ENCODE measurements at regions not wholly inside any gene's neighbourhood (a gene's known extent, or its start where the extent isn't known, plus 50 kb on each side); places are given as distances from the start of the nearest gene placed in this dataset.

DNA sequence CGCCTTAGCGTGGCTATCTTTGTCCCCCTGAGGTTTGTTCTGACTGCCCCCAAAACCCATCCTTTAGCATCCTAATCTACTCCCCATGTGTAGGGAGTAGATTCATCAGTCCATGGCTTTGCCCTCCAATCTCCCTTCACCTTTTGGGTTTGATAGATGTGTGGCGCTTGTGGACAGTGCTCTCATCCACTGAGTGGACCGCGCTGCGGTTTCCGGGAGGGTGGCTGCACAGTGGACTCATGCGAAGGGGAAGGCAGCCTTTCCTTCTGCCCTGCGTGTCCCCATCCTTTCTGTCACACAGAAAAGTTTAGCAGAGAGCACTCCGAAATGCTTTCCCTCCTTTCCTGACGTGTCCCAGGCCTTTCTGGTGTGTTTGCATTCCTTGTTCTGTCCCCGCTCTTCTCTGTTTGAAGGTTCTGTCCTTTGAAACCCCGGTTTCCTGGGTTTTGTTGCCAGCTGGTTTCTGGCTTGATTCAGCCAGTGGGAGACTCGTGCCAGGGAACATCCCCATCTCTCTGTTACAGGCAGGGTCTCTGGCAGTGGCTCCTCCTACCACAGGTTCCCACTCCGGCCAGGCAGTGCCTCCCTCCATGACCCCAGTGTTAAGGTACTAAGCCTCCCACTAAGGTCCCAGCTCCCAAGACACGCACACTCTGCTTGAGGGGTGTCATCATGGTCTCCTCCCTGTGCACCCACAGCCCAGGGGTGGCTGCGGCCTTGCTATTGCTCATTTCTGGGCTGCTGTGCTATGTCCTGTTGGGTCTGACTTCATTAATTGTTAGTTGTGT lies 547.7 kb upstream of the DPP6 start:
- no peaks in the 10 kb centered on the region for H3K9me3 ChIP-seq
- intact Hi-C loops (cut with DNase I; ENCODE audit: low total_unique reads), result no loop called here
- H3K36me3 ChIP-seq, result no peaks in the 10 kb centered on the region
- H3K27me3 ChIP-seq, result no peaks in the 10 kb centered on the region
- in situ Hi-C loops (cut with MboI; ENCODE audit: low sequenced_read_pairs in 4 of 4), result no loop called here
- H3K4me1 ChIP-seq, result no peaks in the 10 kb centered on the region
- no peak overlapping the region for H3K4me3 ChIP-seq
- DNase-seq (no peak), ATAC-seq (no peak)
- no peak overlapping the region for H3K27ac ChIP-seq
- TF ChIP-seq, protein P1, sequence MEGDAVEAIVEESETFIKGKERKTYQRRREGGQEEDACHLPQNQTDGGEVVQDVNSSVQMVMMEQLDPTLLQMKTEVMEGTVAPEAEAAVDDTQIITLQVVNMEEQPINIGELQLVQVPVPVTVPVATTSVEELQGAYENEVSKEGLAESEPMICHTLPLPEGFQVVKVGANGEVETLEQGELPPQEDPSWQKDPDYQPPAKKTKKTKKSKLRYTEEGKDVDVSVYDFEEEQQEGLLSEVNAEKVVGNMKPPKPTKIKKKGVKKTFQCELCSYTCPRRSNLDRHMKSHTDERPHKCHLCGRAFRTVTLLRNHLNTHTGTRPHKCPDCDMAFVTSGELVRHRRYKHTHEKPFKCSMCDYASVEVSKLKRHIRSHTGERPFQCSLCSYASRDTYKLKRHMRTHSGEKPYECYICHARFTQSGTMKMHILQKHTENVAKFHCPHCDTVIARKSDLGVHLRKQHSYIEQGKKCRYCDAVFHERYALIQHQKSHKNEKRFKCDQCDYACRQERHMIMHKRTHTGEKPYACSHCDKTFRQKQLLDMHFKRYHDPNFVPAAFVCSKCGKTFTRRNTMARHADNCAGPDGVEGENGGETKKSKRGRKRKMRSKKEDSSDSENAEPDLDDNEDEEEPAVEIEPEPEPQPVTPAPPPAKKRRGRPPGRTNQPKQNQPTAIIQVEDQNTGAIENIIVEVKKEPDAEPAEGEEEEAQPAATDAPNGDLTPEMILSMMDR (IDR thresholded peaks at IDR 0.05 in 4 of 5, conservative IDR thresholded peaks at IDR 0.05 in 1 of 5), result no peak
- no peak for TF ChIP-seq POLR2A (IDR thresholded peaks at IDR 0.05)

DNA sequence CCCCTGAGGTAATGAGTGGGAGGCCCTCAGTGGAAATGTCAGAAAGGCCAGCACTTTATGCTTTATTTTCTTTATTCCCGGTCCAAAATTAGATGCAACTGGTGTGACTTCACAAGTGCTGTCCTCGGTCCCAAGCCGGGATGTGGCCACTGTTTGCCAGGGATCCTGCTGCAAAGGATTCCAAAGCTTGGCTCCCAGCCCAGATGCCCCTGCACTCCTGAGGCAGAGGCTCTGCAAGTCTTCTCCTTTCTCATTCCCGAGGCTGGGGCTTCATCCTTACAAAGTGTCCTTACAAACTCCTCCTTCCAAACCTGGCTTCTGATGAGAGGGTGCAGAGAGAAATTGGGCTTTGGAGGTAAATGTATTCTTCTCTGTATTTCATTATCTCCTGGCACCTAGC lies 544.3 kb upstream of the DPP6 start:
- Histone ChIP-seq H3K36me3 (no peaks in the 10 kb centered on the region), H3K9me3 (no peaks in the 10 kb centered on the region), H3K4me1 (no peaks in the 10 kb centered on the region), H3K27me3 (no peaks in the 10 kb centered on the region), H3K27ac (no peak overlapping the region), H3K4me3 (no peak overlapping the region)
- in situ Hi-C loops (cut with MboI; ENCODE audit: low sequenced_read_pairs in 4 of 4) (no loop called here), intact Hi-C loops (cut with DNase I; ENCODE audit: low total_unique reads) (no loop called here)
- TF ChIP-seq, protein P1 (IDR thresholded peaks at IDR 0.05 in 4 of 5, conservative IDR thresholded peaks at IDR 0.05 in 1 of 5), result no peak
- TF ChIP-seq POLR2A (IDR thresholded peaks at IDR 0.05), result no peak
- no peak for ATAC-seq
- DNase-seq, result no peak

DNA sequence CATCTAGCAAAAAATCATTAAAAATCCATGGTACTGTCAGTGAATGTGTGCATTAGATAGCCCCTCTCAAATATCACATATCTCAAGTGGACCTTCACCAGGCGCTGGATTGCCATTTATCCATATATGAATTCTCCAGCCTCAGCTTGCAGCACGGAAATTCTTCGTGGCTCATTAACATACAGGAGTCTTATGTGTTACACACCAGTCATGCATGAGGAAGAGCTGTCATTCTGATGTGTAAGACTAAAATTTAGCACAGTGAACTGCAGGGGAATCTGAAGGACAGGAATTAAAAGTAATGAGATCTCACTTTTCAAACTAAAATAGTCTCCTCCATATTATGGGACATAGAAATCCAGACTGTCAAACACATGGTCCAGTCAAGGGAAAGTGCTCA lies 542.4 kb upstream of the DPP6 start:
- H3K4me3 ChIP-seq, result no peak overlapping the region
- no peaks in the 10 kb centered on the region for H3K4me1 ChIP-seq
- H3K27me3 ChIP-seq, result no peaks in the 10 kb centered on the region
- no peaks in the 10 kb centered on the region for H3K9me3 ChIP-seq
- intact Hi-C loops (cut with DNase I; ENCODE audit: low total_unique reads), result no loop called here
- H3K36me3 ChIP-seq, result no peaks in the 10 kb centered on the region
- in situ Hi-C loops (cut with MboI; ENCODE audit: low sequenced_read_pairs in 4 of 4), result no loop called here
- ATAC-seq (no peak), DNase-seq (no peak)
- no peak for TF ChIP-seq POLR2A (IDR thresholded peaks at IDR 0.05)
- TF ChIP-seq, protein P1 (IDR thresholded peaks at IDR 0.05 in 4 of 5, conservative IDR thresholded peaks at IDR 0.05 in 1 of 5), result no peak
- H3K27ac ChIP-seq, result no peak overlapping the region

DNA sequence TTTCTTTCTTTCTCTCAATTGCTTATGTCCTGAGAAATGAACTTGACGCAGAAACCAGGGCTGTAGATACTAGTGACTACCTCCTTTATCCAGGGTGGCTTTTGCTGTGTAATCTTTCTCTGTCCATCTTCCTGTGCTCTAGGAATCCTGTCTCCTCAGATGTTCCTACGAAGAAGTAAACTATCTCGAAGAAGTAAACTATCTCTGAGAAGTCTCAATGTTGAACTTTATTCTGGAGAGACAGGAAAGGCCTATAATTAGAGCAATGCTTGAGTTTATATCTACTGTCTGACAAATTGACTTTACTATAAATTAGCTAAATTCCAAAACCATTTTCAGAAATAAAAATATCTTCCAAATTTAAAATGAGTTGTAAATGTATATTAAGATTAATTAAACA lies 541.5 kb upstream of the DPP6 start:
- DNase-seq (no peak), ATAC-seq (no peak)
- H3K27me3 ChIP-seq, result no peaks in the 10 kb centered on the region
- H3K9me3 ChIP-seq, result no peaks in the 10 kb centered on the region
- no peaks in the 10 kb centered on the region for H3K36me3 ChIP-seq
- no peak overlapping the region for H3K27ac ChIP-seq
- in situ Hi-C loops (cut with MboI; ENCODE audit: low sequenced_read_pairs in 4 of 4), result no loop called here
- H3K4me1 ChIP-seq, result no peaks in the 10 kb centered on the region
- intact Hi-C loops (cut with DNase I; ENCODE audit: low total_unique reads), result no loop called here
- no peak for TF ChIP-seq POLR2A (IDR thresholded peaks at IDR 0.05)
- TF ChIP-seq, protein P1 (IDR thresholded peaks at IDR 0.05 in 4 of 5, conservative IDR thresholded peaks at IDR 0.05 in 1 of 5), result no peak
- H3K4me3 ChIP-seq, result no peak overlapping the region

DNA sequence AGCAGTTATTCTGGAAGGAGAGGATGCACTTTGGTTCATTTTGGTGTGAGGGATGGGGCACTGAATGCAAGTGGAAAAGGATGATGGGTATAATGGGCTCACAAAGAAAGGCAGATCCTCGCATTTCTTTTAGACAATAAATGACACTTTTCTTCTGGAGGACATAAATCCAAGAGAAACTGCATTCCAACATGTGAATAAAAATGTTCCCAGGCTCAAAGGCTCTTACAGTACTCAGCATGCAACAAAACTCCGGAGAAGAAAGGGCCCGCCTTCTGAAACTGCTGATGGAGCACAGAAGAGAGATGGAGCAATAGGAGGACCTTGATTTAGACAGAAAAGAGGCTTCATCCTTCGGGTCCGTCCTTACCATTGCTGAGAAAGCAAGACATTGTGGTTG lies 538.2 kb upstream of the DPP6 start:
- no peak overlapping the region for H3K4me3 ChIP-seq
- intact Hi-C loops (cut with DNase I; ENCODE audit: low total_unique reads) (no loop called here), in situ Hi-C loops (cut with MboI; ENCODE audit: low sequenced_read_pairs in 4 of 4) (no loop called here)
- no peaks in the 10 kb centered on the region for H3K4me1 ChIP-seq
- H3K9me3 ChIP-seq, result no peaks in the 10 kb centered on the region
- H3K27me3 ChIP-seq, result no peaks in the 10 kb centered on the region
- H3K36me3 ChIP-seq, result no peaks in the 10 kb centered on the region
- H3K27ac ChIP-seq, result no peak overlapping the region
- no peak for TF ChIP-seq POLR2A (IDR thresholded peaks at IDR 0.05)
- TF ChIP-seq, protein P1 (IDR thresholded peaks at IDR 0.05 in 4 of 5, conservative IDR thresholded peaks at IDR 0.05 in 1 of 5), result no peak
- no peak for DNase-seq
- ATAC-seq, result no peak

Measured in gastrocnemius medialis (tissue), 4 donors.